AG04450 (cell line): ENCODE measurements at regions not wholly inside any gene's neighbourhood (a gene's known extent, or its start where the extent isn't known, plus 50 kb on each side); places are given as distances from the start of the nearest gene placed in this dataset.

Source experiments
- CTCF ChIA-PET: fragments of 300-600, 350-600 bp; formaldehyde crosslinking; extraction: SDS; loops from one replicate; lab custom pipeline; 2022; ENCODE audit warnings: antibody characterized with exemption, inconsistent platforms; lab: Charles Lee
- POLR2A ChIA-PET: fragments of 350-600 bp; formaldehyde crosslinking; extraction: SDS; loops from one replicate; lab custom pipeline; 2021; ENCODE audit warnings: antibody characterized with exemption, inconsistent platforms; lab: Yijun Ruan, JAX
- DNase-seq: peaks from one replicate; pipeline ENCODE4 v3.0.0-alpha.2; 2011; ENCODE audit warnings: low read depth, low spot score
- H3K27ac ChIP-seq: one replicate; pipeline ENCODE4 v1.5.1; 2012; ENCODE audit warnings: low read depth, low read length, control low read depth
- H3K27me3 ChIP-seq: one replicate; pipeline ENCODE4 v1.6.0; 2012; ENCODE audit warnings: low read length; ENCODE audit not compliant: control insufficient read depth, insufficient read depth
- H3K4me3 ChIP-seq: 2 replicates; pipeline ENCODE4 v1.5.1; 2011; ENCODE audit warnings: mild to moderate bottlenecking, low read depth, low read length, control low read depth
- H3K9me3 ChIP-seq: 2 replicates; pipeline ENCODE4 v1.5.1; 2012; ENCODE audit warnings: low read length; ENCODE audit not compliant: control insufficient read depth, insufficient read depth
- CTCF ChIP-seq: IDR thresholded peaks from 2 replicates; pipeline ENCODE4 v1.5.1; 2011; ENCODE audit warnings: low read depth, low read length, control low read depth, inconsistent platforms

DNA sequence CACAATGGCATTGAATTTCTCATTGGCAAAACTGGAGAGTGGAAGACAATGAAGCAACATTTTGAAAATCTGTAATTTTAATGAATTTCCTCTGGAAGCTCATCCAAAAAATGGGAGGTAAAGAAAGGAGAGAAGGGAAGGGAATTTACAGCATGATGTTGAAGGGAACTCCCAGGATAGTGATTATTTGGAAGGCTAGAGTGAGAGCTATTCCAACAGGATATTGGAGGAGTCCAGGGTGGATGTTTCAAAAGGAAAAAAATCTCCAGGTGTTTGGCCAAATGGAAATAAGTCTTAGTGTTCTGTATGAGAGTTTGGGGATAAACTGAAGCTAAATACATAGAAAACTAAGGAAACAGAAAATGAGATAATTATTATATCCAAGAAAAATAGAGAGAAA, 106.2 kb downstream of the IZUMO3 start:
- no peak overlapping the region for H3K4me3 ChIP-seq
- DNase-seq, result no peak
- CTCF ChIA-PET, result no interaction called here
- POLR2A ChIA-PET, result no interaction called here
- no peak for TF ChIP-seq CTCF
- H3K27me3 ChIP-seq, result no peaks in the 10 kb centered on the region
- no peak overlapping the region for H3K27ac ChIP-seq
- H3K9me3 ChIP-seq, result no peaks in the 10 kb centered on the region; the same call in 1 of the 2 replicates

- H3K27me3 ChIP-seq, result no peaks in the 10 kb centered on the region
- no peak for TF ChIP-seq CTCF
- ChIA-PET POLR2A (no interaction called here), CTCF (no interaction called here)
- H3K27ac ChIP-seq, result no peak overlapping the region
- H3K9me3 ChIP-seq, result no peaks in the 10 kb centered on the region; the same call in 1 of the 2 replicates
- no peak for DNase-seq
- H3K4me3 ChIP-seq, result no peak overlapping the region
Observed at GRCh38 chr9:24438876-24439275, 106.8 kb downstream of the IZUMO3 start.

- TF ChIP-seq CTCF, result no peak
- H3K9me3 ChIP-seq, result peaks cover 4% of the 10 kb centered on the region
- no peak for DNase-seq
- ChIA-PET POLR2A (no interaction called here), CTCF (no interaction called here)
- H3K27ac ChIP-seq, result no peak overlapping the region
- no peaks in the 10 kb centered on the region for H3K27me3 ChIP-seq
- H3K4me3 ChIP-seq, result no peak overlapping the region
Observed at GRCh38 chr9:24436761-24437160, 108.9 kb downstream of the IZUMO3 start.

- DNase-seq, result no peak
- no peak overlapping the region for H3K27ac ChIP-seq
- H3K27me3 ChIP-seq, result no peaks in the 10 kb centered on the region
- TF ChIP-seq CTCF, result no peak
- H3K4me3 ChIP-seq, result no peak overlapping the region
- peaks cover 4% of the 10 kb centered on the region for H3K9me3 ChIP-seq
- POLR2A ChIA-PET, result no interaction called here
- CTCF ChIA-PET, result no interaction called here
Observed at GRCh38 chr9:24434183-24434582, 111.5 kb downstream of the IZUMO3 start.

DNA sequence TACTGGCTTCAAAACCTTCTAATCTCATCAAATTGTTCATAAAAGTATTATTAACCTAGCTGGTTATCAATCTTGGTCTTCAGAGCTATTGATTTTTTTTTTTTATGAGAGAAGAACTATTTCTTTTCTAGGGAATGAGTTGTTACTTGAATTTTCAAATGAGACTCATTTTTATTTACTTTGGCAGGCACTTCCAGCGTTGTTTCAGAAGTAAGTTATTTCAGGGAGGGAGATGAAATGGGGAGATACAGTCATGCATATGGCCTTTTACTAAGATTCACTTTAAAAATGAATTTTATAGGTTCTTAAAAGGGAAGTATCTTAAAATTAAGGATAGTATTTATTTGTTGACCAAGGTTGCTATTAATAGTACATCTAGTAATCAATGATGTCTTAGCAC, 129.6 kb downstream of the IZUMO3 start:
- Histone ChIP-seq H3K27ac (no peak overlapping the region), H3K9me3 (peaks cover 2% of the 10 kb centered on the region; the same call in 1 of the 2 replicates), H3K4me3 (no peak overlapping the region), H3K27me3 (no peaks in the 10 kb centered on the region)
- ChIA-PET POLR2A (no interaction called here), CTCF (no interaction called here)
- TF ChIP-seq CTCF, result no peak
- DNase-seq, result no peak
